GM18873 (cell line): ENCODE measurements at regions not wholly inside any gene's neighbourhood (a gene's known extent, or its start where the extent isn't known, plus 50 kb on each side); places are given as distances from the start of the nearest gene placed in this dataset.
"Not testable (repeated sequence)": the region's sequence is repeated elsewhere in the genome, so short reads cannot be mapped to it uniquely, and the experiment has no call there.

Experiments used
- ATAC-seq: cut with Tn5 transposase; IDR thresholded peaks from one replicate; pipeline ENCODE4 v1.9.1; 2021; ENCODE audit warnings: mild to moderate bottlenecking, moderate library complexity, moderate number of reproducible peaks; ENCODE audit not compliant: unreplicated experiment, low FRiP score

DNA sequence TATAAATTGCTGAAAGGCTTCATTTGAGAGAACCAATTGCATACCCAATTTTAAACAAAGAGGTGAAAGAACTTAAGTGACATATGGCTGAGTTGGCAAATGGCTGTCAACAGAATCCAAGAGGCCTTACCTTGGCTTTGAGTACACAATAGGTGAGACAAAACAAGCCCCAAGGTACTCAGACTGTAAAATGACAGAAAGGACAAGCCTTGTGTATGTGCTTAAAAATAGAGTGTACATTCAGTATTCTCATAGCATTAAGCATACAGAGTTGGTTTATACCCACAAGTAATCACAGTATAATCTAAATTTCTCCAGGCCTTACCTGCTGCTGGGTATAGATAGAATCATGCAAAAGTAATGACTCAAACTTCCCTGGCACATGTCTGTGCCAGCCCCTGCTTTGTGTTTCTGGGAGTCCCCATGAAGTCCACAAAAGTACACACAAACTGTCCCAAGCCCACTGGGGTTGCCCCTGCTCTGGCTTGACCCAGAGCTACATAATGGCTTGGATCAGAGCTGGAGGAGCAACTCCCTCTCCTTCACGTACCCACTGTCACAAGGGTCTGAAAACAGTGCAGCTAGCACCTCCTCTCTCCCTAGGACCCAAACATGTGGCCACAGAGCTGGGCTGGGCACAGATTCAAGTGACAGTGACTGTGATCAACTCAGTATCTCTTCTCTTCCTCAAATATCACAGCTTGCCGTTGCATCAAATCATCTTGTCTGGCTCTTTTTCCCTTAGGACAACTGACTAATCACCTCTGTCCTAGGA lies 250.8 kb downstream of the ENC1 start:
- no peak for ATAC-seq

DNA sequence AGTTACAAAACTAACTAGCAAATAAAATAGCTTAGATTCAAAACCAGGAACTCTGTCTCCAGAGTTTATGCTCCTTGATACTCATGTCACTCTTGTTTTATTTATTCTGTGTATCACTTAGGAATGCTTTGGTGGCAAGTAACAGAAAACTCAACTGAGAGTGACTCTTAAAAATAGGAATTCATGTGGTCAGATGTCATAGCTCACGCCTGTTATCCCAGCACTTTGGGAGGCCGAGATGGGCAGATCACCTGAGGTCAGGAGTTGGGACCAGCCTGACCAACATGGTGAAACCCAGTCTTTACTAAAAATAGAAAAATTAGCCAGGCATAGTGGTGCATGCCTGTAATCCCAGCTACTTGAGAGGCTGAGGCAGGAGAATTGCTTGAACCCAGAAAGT lies 252.1 kb downstream of the ENC1 start:
- not testable (repeated sequence) for ATAC-seq

DNA sequence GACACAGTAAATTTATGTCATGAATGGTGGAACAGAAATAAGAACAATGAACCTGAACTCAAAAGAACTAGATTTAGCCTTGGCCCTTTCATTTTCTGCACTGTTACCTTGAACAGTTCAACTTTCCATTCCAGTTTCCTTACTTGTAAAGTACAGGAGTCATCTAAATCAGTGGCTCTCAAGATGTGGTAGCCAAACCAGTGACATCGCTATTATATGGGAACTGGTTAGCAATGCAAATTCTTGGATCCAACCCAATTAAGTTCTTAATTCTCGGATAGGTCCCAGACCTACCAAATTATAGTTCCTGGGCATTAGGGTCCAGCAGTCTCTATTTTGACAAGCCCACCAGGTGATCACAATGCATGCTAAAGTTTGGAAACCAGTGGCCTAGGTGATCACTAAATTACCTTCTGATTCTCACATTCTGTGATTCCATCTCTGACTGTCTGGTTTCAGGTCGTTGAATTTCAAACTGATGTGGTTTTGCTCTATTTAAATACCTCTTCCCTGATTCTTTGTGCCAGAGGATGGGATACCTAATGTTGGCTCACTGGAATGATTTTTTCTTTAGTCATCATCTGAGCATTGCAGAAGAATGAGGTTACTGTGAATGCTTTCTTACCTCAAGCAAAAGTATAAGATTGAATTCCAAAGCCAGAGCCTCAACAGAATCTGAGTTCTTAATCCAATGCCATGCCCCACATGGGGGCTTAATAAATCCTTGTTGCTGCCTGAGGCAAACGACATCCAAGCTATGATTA lies 253.8 kb downstream of the ENC1 start:
- ATAC-seq = no peak

DNA sequence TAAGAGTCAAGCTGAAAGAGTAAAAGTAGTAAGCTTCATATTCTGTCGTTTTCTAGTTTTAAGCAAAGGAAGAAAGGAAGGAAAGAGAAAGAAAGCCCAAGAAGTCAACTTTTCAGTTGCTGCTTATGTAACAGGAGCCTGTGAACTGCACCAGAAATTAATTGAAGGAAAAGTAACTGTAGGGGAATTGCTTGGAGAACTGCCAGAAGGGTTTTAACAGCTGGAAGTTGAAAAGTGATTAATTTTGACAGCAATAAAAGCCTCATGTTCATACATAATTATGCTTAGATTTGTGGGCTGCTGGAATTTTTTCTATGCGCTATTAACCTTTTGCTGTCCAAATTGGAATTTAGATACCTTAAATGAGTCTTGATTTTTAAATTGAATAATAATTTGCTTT lies 255.7 kb downstream of the ENC1 start:
- ATAC-seq = no peak

DNA sequence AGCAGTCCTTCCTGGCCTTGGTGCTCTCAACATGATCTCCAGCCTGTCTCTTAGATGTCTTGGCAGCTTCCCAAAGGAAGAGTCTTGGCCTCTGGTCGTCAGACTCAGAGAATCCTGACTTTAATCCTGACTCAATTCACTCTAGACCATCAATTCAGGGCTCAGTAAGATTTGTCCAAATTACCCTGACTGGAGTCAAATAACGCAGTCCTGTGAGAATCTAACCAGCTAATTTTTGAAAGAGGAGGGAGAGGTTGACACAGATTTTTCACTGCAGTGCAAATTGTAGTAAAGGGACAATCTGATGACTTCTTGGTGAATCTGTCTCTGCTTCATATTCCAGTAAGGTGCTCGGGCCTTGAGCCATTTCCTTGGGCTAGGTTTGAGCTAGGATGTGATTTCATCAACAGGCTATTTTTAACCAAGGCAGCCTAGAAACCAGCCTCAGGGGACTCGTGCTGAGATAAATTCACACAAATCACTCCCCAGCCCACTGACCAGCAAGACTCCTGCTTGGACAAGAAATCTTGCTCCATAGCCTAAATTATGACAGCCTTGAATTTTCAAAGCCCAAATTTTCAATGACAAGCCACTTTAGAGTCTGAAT lies 257.4 kb downstream of the ENC1 start:
- no peak for ATAC-seq

DNA sequence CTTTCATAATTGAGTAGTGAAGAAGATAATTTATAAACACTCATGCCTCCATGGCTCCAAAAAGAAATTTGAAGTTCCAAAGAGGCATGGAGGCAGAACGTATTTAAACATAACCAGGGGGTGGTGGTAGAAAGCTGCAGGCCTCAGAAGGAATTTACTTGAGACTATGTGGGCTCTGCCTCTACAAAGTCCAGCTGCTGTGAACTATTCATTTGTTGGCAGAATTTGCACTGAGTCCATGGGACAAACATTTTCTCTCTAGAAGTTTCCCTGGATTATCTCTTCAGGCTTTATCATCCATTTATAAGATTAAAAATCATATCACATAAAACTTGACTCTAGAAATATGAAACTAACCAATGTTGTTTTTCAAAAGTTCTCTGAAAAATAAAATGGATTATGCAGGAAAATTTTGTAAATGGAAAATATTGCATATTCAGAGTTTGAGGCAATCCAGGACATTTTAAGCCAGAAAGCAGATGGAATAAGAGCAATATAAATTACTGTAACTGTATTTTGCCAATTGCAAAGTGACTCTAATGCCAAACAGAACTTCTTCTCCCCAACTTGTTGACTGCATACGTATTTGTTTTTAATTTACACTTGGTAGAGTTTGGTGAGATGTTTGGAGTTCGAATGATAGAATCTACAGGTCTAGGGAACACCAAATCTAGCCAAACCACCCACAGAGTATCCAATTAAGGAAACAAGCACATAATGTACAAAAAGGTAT lies 258.2 kb downstream of the ENC1 start:
- no peak for ATAC-seq

DNA sequence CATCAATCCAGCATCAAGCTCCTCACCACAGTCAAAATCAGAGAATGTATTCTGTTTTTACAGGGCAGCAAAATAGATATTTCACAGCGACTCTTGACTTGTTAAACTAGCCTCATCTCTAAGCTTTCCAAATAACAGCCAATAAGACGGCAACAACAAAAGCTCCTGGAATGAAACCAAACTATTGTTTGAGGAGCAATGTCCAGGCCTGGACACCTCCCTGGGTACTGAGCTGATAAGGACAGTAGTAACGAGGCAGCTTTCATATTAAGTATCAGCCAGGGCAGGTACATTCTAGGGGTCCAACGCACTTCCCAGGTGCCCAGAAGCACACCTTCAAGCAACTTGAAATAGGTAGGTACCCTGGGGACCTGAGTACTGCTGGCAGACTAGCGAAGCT lies 260.3 kb downstream of the ENC1 start:
- ATAC-seq = no peak

DNA sequence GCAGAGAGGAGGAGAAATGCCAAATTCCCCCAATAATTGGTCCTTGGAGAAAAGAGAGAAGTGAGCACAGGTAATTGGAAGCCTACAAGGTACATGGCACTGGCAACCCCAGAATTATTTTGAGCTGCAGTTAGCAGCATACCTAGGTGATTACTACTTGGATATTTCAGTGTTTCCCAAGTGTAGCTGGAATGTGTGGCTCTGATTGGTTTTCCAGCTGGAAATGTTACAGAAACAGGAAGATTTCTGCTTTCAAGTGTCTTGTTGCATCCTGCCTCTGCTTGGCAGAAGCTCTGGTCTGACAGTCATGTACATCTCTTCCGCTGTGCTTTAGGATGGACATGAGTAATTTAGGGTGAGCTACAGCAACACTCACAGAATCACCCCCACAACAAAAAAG lies 262.1 kb downstream of the ENC1 start:
- ATAC-seq = no peak

DNA sequence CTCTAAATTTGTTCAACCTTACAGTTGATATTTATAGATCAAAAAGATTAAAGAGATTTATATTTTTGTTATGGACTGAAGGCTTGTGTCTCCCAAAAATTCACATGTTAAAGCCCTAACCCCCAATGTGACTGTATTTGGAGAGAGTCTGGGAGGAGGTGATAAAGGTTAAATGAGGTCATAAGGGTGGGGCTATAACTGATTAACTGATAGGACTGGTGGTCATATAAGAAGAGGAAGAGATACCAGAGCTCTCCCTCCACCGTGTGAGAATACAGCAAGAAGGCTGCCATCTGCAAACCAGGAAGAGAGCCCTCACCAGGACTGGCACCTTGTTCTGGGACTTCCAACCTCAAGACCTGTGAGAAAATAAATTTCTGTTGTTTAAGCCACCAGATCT lies 264.3 kb downstream of the ENC1 start:
- no peak for ATAC-seq

DNA sequence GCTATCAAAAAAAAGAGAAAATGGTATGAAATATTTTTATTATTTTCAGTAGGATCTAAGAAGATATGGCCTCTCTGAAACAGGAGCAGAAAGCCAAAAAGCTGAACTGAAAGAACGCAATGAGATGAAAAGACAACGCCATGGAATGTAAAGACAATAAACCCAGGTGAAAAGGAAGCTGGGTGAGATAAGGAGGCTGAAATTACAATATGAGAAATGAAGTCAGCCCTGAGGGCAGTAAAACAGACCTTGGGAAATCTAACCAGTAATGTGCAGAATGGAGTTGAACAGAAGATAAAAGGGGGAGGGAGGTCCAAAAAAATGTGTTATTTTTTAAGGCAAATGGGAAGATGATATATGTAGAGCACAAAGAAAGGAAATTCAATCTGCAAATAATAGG lies 265.3 kb downstream of the ENC1 start:
- no peak for ATAC-seq

DNA sequence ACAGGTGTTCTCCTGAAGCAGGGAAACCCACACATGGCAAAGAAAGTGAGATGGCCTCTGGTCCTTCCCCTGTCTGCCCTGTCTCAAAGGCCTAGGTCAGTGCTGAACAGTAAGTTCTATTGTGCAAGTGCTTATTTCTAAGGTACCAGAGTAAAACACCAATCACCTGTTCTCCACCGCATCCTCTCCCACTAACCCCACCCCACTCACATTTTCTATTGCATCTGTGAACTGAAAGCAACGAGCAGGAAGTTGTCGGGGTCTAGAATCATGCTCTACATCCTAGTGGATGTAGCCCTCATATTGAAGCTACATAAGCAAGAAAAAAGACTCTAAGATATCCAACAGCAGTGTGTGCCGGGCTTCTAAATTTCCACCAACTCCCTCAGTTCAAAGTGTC lies 265.9 kb downstream of the ENC1 start:
- no peak for ATAC-seq

DNA sequence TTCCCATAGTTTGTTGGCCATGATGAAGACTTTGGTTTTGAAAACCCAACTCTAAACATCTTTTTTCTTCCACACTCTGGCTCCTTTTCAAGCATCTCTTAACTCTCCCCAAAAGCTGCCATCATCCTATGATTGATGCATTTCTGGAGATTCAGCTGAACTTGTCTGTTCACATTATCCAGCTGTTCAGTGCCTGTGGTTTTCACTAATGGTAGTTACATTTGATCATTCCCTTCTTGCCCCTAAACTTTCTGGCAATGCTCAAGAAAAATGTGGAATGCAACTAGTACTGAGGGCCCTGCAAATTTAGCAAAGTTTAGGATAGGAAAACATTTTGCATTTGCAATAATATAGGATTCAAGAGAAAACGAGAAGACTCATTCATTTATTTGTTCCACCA lies 267.5 kb downstream of the ENC1 start:
- ATAC-seq = no peak

DNA sequence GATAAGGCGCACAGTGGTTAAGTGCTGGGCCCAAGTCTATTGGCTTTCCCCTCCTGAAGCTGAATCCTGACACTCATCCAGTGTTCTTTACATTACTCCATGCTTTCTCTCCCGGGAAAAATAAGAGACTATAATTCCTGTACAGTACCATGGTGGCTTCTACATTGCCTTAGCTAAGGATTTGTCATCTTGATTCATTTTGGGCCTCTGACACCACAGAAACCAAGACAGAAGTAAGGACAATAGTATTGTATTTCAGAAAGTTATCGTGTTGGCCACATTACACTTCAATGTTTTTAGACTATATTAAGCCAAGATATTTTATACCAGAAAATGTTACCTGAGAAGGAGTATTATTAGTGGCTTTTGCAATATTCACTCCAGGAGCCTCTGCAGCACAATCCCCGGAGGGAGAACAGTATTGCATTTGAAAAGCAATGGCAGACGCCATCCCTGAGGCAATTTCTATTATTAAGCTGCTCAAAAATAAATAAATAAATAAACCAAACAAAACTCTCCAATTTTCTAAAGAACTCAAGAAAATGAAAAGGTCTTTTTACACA lies 267.9 kb downstream of the ENC1 start:
- ATAC-seq = no peak

DNA sequence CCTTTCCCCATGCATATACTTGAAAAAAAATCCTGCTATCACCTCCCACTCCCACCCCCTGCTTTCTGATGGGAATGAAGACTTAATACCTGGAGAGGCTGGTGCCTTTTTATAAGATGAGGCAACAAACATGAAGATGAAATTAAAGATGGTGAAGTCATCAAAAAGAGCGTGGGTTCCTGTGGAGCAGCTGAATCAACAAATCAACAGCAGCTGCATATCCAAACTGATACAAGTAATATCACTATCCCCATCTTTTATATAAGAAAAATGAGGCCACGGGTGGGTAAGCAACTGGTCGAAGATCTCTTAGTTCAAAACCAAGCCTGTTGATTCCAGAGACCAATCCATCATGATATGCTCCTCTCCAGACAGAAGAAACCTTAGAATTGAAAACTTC lies 268.5 kb downstream of the ENC1 start:
- no peak for ATAC-seq

DNA sequence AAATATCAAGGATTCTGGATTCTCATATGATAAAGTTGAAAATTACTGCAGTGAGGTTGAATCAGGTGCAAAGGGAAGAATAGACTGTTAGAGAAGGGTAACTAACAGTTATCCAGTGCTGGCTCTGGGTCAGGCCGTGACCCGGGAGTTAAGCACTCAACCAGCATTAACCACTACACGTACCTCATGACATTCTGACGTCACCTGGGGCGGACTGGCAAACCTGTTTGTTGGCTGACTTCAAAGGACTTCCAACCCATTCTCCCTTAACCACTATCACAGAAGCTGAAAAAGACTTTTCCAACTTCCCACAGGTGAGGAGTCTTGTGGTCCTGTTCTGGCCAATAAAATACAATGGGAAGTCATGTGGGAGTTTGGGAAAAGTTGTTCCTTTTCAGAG lies 268.9 kb downstream of the ENC1 start:
- no peak for ATAC-seq

DNA sequence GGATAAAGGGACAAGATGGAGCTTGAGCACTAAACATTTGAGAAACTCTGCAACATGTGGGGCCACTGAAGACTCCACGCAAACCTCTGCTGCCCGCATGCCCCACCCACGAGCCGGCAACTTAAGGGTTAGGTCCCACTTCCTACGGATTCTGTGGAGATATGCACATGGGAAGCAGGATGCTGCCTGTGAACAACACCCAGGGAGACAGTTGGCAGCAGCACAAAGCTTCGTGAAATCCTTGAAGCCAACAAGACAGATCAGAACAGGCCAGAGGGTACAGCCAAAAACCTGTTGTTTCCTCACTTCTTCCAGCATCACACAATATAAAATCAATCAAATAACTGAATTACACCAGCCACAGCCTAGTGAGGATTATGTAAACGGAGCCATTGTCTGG lies 270.4 kb downstream of the ENC1 start:
- no peak for ATAC-seq

DNA sequence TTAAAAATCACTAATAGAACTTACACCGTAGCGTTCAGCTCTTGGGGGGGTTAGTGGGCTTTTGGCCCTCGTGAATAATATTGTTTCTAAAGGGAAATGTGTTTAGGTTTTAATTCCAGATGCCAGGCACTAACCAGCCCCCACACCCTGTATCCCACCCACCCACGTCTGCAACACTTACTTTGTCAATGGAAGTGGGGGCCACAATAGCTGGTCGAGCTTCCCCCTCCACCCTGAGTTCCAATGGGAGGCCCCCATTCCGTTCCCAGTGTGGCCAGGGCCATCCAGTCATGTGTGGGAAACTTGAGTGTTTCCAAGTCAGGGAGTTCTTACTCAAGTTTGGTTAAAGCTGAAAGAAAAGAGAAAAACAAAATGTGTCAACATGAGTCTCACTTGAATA lies 271.4 kb downstream of the ENC1 start:
- no peak for ATAC-seq

DNA sequence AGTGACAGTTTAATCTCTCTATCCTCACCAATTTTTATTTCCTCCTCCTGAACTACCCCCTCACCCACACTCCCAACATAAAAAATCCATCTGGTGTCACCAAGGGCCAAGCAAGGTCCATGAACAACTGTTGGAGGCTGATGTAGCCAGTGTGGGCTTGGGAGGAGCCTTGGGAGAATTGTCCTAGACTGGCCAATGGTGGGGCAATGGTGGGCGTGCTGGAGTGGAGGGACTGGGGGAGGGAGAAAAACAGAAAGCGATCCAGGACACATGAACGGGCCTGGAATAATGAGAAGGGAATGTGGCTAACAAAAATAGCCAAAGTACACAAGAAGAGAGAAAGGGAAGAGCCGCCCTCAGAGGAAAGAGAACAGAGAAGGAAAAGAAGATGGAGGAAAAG lies 272.6 kb downstream of the ENC1 start:
- ATAC-seq = no peak

DNA sequence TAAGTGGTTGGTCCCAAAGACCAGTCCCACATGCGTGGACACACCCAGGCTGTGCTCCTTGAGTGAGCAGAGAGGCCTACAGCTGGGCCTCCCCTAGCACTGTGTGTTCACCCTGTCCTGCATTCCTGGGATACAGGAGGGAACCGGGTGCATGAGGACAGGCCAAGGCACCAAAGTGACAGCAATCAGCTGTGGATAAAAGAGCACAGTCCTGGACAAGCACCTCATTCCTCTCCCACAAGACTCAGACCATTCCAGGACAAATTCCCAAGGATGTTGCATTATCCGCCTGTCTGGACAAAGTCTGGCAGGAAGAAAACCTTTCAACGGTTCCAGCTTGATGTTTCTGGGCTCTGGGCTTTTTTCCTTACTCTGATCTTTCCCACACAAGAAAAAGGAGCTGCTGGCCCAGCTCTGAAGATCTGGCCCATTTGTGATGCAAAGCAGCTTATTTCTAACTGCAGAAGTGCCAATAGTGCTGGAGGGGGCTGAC lies 273.2 kb downstream of the ENC1 start:
- ATAC-seq = no peak

DNA sequence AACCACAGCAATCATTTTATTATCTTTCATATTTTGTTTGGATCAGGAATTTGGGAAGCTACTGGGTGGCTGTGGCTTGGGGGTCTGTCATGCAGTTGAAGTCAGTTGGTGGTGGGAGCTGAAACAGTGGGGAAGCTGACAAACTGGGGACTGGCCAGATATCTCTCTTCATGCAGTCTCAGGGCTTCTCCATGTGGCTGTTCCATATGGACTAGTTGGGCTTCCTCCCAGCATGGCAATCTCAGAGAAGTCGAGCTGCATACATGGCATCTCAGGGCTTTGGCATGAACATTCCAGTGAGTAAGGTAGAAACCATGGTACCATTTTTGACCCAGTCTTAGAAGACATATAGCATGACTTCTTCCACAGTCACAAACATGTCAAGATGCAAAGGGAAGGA lies 274.8 kb downstream of the ENC1 start:
- ATAC-seq = no peak

DNA sequence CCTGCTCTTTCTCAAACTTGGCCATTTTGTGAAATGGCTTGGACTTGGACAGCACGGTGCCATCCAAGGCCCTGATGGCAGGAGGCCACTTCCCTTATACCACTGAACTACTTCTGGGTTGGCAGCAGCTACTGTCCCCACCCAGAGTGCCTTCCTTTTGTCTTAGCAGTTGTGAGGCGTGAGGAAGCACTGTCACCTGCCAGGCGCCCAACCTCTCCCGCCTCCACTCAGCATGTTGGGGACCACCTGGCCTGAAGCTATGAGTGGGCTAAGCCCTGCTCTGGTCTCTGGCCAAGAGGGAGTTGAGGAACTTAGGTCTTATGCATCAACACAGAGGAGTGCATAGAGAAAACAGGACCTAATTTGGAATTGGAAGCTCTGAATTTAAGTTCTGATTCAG lies 276.0 kb downstream of the ENC1 start:
- ATAC-seq = no peak
